ENCODE measurements at regions not wholly inside any gene's neighbourhood (a gene's known extent, or its start where the extent isn't known, plus 50 kb on each side); places are given as distances from the start of the nearest gene placed in this dataset.

GRCh38 chr5:116964438-116964837 lies 389.8 kb upstream of the SEMA6A start:
- TF ChIP-seq CTCF (IDR thresholded peaks at IDR 0.05) (no peak), POLR2A (IDR thresholded peaks at IDR 0.05) (no peak)
